Fibroblast of villous mesenchyme (primary cell): ENCODE measurements at regions not wholly inside any gene's neighbourhood (a gene's known extent, or its start where the extent isn't known, plus 50 kb on each side); places are given as distances from the start of the nearest gene placed in this dataset.

Source experiments
- DNase-seq: peaks from one replicate; pipeline ENCODE4 v3.0.0-alpha.2; 2010; ENCODE audit warnings: low read depth
- H3K4me3 ChIP-seq: 2 replicates; pipeline ENCODE4 v1.5.1; 2011; ENCODE audit warnings: low read depth, mild to moderate bottlenecking, low read length
- CTCF ChIP-seq: IDR thresholded peaks from 2 replicates; pipeline ENCODE4 v1.5.1; 2012; ENCODE audit warnings: low read depth, mild to moderate bottlenecking, low read length; ENCODE audit not compliant: insufficient read depth

- no peak for TF ChIP-seq CTCF
- no peak for DNase-seq
- H3K4me3 ChIP-seq, result no peak overlapping the region
These were observed 955.9 kb downstream of the TBC1D22A start for GRCh38 chr22:47718337-47718736.

GRCh38 chr22:47716890-47717615, 954.6 kb downstream of the TBC1D22A start:
- TF ChIP-seq CTCF, result no peak
- no peak for DNase-seq
- no peak overlapping the region for H3K4me3 ChIP-seq

- no peak for DNase-seq
- TF ChIP-seq CTCF, result no peak
- H3K4me3 ChIP-seq, result no peak overlapping the region
These were observed 953.6 kb downstream of the TBC1D22A start for GRCh38 chr22:47715866-47716578.

- TF ChIP-seq CTCF, result no peak
- no peak for DNase-seq
- no peak overlapping the region for H3K4me3 ChIP-seq
These were observed 951.5 kb downstream of the TBC1D22A start for GRCh38 chr22:47713941-47714340.

GRCh38 chr22:47710135-47710534, 947.7 kb downstream of the TBC1D22A start:
- no peak for DNase-seq
- no peak for TF ChIP-seq CTCF
- no peak overlapping the region for H3K4me3 ChIP-seq

GRCh38 chr22:47705350-47705749, 942.9 kb downstream of the TBC1D22A start:
- no peak for TF ChIP-seq CTCF
- no peak overlapping the region for H3K4me3 ChIP-seq
- no peak for DNase-seq
